GM18861 (cell line): ENCODE measurements at regions not wholly inside any gene's neighbourhood (a gene's known extent, or its start where the extent isn't known, plus 50 kb on each side); places are given as distances from the start of the nearest gene placed in this dataset.

Experiments used
- ATAC-seq: cut with Tn5 transposase; IDR thresholded peaks from one replicate; pipeline ENCODE4 v1.9.1; 2021; ENCODE audit not compliant: unreplicated experiment

DNA sequence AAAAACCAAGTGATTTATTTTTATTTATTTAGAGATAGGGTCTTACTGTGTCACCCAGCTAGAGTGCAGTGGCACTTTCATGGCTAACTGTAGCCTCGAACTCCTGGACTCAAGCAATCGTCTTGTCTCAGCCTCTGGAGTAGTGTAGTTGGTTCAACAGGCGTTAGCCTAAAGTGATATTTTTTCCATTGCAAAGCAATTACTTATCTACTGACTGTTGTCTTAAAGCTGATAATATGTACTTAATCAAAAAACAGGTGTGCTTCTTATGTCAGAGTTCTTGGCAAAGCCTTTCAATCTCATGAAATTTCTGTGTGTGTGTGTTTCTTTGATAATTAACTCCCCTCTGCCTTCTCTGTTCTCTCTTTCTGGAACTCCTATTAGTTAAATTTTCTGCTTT lies 62.4 kb upstream of the DUSP10 start:
- ATAC-seq, result no peak

DNA sequence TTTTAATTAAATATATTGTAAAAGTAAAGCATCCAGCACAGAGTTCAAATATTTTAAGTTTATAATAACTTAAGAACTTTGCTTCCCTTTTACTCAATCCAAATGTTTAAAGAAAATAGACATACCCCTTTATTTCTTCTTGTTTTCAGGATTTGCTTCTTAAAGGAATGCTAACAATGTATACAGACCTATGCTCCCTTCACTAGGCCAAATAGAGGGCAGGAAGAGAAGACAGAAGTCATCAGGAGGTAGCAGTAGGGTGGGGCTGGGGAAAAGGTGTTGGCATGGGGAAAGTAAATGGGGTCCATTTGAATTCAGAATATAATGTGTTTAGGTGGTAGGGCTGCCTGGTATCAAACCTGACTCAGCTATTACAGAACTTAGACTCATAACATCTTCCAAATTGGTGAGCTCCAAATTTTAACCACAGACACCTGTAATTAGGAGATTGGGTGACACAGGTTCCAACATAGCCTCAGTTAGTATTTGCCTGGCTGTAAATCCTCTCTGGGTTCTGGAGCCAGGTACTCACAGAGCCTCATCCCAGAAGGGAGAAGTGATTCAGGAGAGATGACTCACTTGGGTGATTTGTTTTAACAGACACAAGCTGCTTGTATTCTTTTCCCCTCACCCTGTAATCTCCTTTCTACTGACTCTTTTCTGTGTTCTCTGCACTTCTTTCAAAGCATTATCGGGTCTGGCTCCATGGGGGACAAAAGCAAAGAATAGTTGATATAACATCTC lies 60.1 kb upstream of the DUSP10 start:
- no peak for ATAC-seq

DNA sequence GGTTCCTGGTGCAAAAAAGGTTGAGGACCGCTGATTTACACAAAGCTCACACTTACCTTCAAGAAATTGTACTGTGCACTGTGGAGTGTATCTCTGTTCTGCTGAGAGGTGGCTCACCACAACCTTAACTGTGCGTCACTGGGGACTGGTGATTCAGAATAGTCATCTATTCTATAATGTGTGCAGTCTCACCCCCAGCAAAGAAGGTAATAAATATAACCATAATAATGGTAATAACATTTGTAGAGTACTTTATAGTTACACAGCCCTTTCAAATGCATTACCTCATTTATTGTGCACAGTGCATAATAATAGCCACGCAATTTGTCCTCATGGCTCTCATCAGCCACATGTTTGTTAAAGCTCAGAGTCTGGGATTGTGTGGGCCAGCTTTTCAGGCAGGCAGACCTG lies 59.4 kb upstream of the DUSP10 start:
- no peak for ATAC-seq

DNA sequence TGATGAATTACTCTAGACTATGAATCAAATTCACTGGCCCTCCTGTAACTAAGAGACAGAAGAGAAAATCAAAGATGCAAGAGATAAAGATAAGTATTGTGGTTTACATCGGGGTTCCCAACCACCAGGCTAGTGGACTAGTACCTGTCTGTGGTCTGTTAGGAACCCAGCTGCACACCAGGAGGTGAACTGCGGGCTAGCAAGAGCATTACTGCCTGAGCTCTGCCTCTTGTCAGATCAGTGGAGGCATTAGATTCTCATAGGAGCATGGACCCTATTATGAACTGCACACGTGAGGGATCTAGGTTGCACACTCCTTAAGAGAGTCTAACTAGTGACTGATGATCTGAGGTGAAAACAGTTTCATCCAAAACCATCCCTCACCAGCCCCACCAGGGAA lies 58.9 kb upstream of the DUSP10 start:
- no peak for ATAC-seq

DNA sequence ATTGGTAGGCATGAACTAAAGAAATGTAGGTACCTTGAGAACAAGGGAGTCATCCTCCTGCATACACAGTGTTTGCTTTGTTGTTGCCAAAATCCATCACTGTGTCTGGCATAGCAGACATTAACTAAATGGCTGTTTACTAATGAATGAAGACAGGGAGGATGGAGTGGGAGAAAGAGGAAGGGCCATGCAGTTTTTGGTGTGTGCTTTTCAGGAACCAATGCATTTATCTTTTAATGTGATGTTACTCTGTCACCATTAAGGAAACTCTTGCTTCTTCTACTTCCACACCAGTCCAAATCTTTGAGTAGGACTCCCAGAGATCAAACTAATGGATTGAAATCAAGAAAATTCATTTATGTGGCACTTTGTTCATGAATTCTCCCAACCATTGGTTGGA lies 55.6 kb upstream of the DUSP10 start:
- ATAC-seq, result no peak

DNA sequence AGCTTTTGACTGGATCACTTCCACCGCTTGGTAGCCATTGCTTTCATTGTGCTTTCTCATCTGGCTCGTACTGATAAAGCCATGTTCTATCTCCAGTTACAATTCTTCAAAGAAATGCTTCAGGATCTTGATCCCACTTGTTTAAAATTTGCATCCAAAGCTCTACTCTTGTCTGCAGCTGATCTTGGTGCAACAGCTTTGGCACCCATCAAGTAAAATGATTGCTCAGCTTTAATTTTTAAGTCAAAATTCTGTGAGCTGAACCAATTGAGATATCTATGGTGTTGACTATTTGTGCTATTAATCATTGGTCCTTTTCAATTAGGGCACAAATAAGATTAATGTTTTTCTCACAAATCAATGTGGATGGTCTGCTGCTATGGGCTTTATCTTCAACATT lies 54.8 kb upstream of the DUSP10 start:
- no peak for ATAC-seq

DNA sequence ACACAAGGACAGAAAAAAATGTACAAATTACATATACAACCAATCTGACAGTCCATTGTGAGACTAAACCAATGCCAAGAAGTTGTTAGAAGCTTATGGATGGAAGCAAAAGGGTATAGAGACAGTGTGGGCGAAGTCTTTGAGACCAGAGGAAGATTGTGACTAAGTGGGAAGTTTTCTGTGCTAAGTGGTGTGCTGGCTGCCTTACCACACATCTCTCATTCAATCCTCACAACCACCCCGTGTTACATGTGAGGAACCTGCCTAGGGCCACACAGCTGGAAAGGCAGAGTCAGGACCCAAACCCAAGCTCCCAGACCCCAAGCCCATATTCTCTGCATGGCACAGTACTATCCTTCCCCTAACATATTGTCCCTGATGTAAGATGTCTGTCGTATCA lies 53.5 kb upstream of the DUSP10 start:
- no peak for ATAC-seq

DNA sequence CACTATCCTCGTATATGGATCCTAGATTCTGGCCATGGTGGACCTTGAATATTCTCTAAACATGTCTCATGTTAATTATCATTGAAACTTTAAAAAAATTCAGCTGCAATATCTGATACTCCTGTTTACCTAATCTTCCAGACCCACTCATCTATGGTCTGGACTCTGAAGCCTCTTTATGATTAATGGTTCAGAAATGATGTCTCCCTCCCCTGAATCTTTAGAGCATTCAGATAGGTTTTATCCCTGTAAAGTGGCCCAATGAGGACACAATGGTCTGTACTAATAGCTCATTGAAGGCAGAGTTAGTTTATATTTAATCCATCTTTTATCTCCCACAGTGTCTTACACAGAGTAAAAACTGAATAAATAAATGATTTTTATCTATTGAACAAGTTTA lies 53.0 kb upstream of the DUSP10 start:
- ATAC-seq, result no peak

DNA sequence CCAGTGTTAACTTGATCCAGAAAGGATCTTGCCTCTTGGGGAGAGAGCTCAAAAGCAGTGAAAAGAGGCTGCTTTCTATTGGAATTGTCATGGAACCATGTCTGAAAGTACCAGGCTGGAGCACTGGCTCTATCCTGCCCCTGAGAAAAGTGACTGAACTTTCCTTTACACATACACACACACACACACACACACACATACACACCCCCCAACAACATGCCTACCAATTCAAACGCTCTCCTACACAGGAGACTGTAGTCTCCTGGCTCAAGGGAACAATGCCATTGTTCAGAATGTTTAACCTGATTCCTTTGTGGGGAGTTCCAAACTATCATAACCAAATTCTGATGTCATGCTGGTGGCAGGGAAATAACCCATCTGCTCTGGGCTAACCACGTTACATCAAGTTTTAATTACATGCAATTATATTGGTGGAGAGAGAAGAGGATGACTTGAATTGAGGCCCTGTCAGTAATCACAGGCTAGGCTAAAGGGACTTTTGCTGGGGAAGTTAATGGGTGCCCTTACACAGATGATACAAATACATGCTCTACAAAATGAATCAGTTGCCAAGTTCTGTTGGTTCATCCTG lies 52.3 kb upstream of the DUSP10 start:
- ATAC-seq, result peak; percentile 56

DNA sequence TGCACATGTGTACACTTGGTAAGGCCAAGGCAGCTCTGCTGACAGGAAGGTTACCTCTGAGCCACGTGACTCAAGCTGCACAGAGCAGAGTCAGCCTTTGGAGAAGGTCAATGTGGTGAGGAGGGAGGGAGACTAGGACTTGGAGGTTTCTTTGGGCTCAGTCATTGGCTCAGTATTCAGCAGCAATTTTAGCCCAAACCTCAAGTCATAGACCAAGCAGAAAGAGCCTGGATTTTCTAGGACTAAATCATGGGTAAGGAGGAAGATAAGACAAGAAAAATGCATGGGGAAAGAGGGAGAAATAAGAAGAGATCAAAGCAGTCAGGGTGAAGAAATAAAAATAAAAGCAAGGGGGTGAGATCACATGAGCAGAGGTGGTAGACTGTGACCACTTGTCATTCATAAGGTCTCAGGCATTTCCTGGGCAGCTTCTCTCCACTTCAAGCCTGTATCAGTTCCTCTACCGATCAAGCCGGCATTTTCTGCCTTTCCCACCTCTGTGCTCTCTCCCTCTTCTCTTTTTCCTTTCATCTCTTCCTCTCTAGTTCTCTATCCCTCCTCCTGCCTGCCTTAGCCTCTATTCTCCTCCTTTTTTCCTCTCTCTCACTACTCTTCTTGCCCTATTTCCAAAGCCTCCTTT lies 51.7 kb upstream of the DUSP10 start:
- peak; percentile 69 for ATAC-seq

DNA sequence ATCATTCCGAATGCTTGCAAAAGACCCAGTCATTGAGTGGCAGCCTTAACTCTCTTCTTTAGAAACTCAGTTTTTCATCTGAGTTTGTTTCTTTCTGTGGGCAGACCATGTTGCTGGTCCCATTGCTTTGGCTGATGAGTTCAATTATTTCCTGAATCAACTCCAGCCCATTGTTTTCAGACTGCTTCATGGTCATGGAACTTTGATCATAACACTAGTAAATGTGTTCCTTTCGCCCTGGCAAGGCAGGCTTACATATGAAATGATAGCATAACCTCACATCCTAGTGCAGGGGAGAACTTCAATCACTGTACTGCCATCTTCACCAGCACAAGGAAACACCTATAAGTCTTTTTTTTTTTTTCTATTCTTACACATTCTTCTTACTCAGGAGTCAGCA lies 50.0 kb upstream of the DUSP10 start:
- no peak for ATAC-seq
